Right cardiac atrium (tissue), 5 donors: ENCODE measurements at regions not wholly inside any gene's neighbourhood (a gene's known extent, or its start where the extent isn't known, plus 50 kb on each side); places are given as distances from the start of the nearest gene placed in this dataset.
"Not testable (repeated sequence)": the region's sequence is repeated elsewhere in the genome, so short reads cannot be mapped to it uniquely, and the experiment has no call there.

Source experiments
- ATAC-seq, 2 donors: fragments of 200-7000 bp; cut with Tn5 transposase; one replicate each; pipeline versions ENCODE4 v1.8.0 to v1.9.1; 2020; ENCODE audit warnings: moderate library complexity in 2 of 2, mild to moderate bottlenecking in 1 of 2
- DNase-seq, 3 donors: peaks; one replicate each; pipeline ENCODE4 v3.0.0-alpha.2; 2020
- H3K27ac ChIP-seq: one replicate; pipeline ENCODE4 v1.5.1; 2013; ENCODE audit warnings: mild to moderate bottlenecking, low read length, control low read depth, moderate library complexity
- H3K27me3 ChIP-seq: one replicate; pipeline ENCODE4 v1.6.1; 2013; ENCODE audit not compliant: control insufficient read depth, insufficient read depth
- H3K4me1 ChIP-seq: one replicate; pipeline ENCODE4 v1.6.1; 2013; ENCODE audit warnings: low read length; ENCODE audit not compliant: control insufficient read depth, insufficient read depth
- H3K4me3 ChIP-seq: one replicate; pipeline ENCODE4 v1.5.1; 2013; ENCODE audit warnings: low read length, control low read depth
- H3K9me3 ChIP-seq: one replicate; pipeline ENCODE4 v1.6.1; 2013; ENCODE audit warnings: low read length; ENCODE audit not compliant: control insufficient read depth
- WGBS: extraction: QIAGEN DNeasy Blood & Tissue Kit; methylation state at CpG from one replicate; pipeline ENCODE4 v1.1.7; 2013; 5-methylcytosine and 5-hydroxymethylcytosine counted together
- intact Hi-C, 4 donors: fragments of 100-400 bp; cut with DNase I; formaldehyde crosslinking; loops; one replicate each; pipeline versions ENCODE4 v1.11.0 to v1.14.0; 2022 to 2023
- donor health status: healthy with polysubstance abuse.
- donor health status: DM: no; HTN: yes; CAD: no.
- donor health status: DM: no; HTN: no; CAD: no.
- donor health status: DM: no; HTN: yes; CAD: no; lungs with severe emphysema.
- donor health status: DM: yes; HTN: yes; CAD: no.

- WGBS = 55% methylated on average over 3 of the region's 3 CpGs
- H3K4me1 ChIP-seq = no peaks in the 10 kb centered on the region
- no peak for DNase-seq
- H3K4me3 ChIP-seq = no peak overlapping the region
- H3K9me3 ChIP-seq = no peaks in the 10 kb centered on the region
- intact Hi-C loops = no loop called here
- no peak overlapping the region for H3K27ac ChIP-seq
- ATAC-seq = no peak
- H3K27me3 ChIP-seq = no peaks in the 10 kb centered on the region
Measured at GRCh38 chr5:53785924-53786323, 225.5 kb downstream of the NDUFS4 start.

- Histone ChIP-seq H3K27me3 (no peaks in the 10 kb centered on the region), H3K4me3 (no peak overlapping the region), H3K9me3 (no peaks in the 10 kb centered on the region), H3K27ac (no peak overlapping the region), H3K4me1 (no peaks in the 10 kb centered on the region)
- WGBS = 84% methylated on average over 2 of the region's 2 CpGs
- no peak for DNase-seq
- ATAC-seq = no peak
- intact Hi-C loops = no loop called here
Measured at GRCh38 chr5:53790026-53790425, 229.6 kb downstream of the NDUFS4 start.

GRCh38 chr5:53792338-53792737 lies 231.9 kb downstream of the NDUFS4 start:
- WGBS = 81% methylated on average over 2 of the region's 2 CpGs
- no peak overlapping the region for H3K4me3 ChIP-seq
- ATAC-seq (no peak), DNase-seq (no peak)
- no peaks in the 10 kb centered on the region for H3K9me3 ChIP-seq
- H3K27ac ChIP-seq = no peak overlapping the region
- intact Hi-C loops = no loop called here
- H3K4me1 ChIP-seq = no peaks in the 10 kb centered on the region
- H3K27me3 ChIP-seq = no peaks in the 10 kb centered on the region

- intact Hi-C loops, H3K27ac ChIP-seq, H3K4me3 ChIP-seq, ATAC-seq, H3K9me3 ChIP-seq, DNase-seq, H3K27me3 ChIP-seq, H3K4me1 ChIP-seq: not testable (repeated sequence)
- 90% methylated on average over 9 of the region's 9 CpGs for WGBS
Measured at GRCh38 chr5:53799644-53800043, 239.2 kb downstream of the NDUFS4 start.

- intact Hi-C loops, H3K9me3 ChIP-seq, H3K4me3 ChIP-seq, H3K4me1 ChIP-seq, H3K27ac ChIP-seq, ATAC-seq, DNase-seq, H3K27me3 ChIP-seq: not testable (repeated sequence)
- 85% methylated on average over 4 of the region's 4 CpGs for WGBS
Measured at GRCh38 chr5:53808392-53808791, 248.0 kb downstream of the NDUFS4 start.

- no peaks in the 10 kb centered on the region for H3K27me3 ChIP-seq
- H3K27ac ChIP-seq = no peak overlapping the region
- H3K4me1 ChIP-seq = no peaks in the 10 kb centered on the region
- ATAC-seq (no peak), DNase-seq (no peak)
- no peak overlapping the region for H3K4me3 ChIP-seq
- intact Hi-C loops = no loop called here
- no peaks in the 10 kb centered on the region for H3K9me3 ChIP-seq
- 43% methylated on average over 2 of the region's 2 CpGs for WGBS
Measured at GRCh38 chr5:53814819-53815218, 254.4 kb downstream of the NDUFS4 start.

- Histone ChIP-seq H3K27ac (no peak overlapping the region), H3K4me3 (no peak overlapping the region), H3K4me1 (no peaks in the 10 kb centered on the region), H3K27me3 (no peaks in the 10 kb centered on the region), H3K9me3 (no peaks in the 10 kb centered on the region)
- intact Hi-C loops = no loop called here
- DNase-seq (no peak), ATAC-seq (no peak)
- WGBS = 87% methylated on average over 2 of the region's 2 CpGs
Measured at GRCh38 chr5:53815471-53815870, 255.0 kb downstream of the NDUFS4 start.

- DNase-seq (no peak), ATAC-seq (no peak)
- no peaks in the 10 kb centered on the region for H3K27me3 ChIP-seq
- H3K4me1 ChIP-seq = no peaks in the 10 kb centered on the region
- H3K9me3 ChIP-seq = no peaks in the 10 kb centered on the region
- intact Hi-C loops = no loop called here
- H3K27ac ChIP-seq = no peak overlapping the region
- no peak overlapping the region for H3K4me3 ChIP-seq
Measured at GRCh38 chr5:53817183-53817582, 256.7 kb downstream of the NDUFS4 start.

GRCh38 chr5:53819482-53819881 lies 259.0 kb downstream of the NDUFS4 start:
- Histone ChIP-seq H3K4me1 (no peaks in the 10 kb centered on the region), H3K4me3 (no peak overlapping the region), H3K27ac (no peak overlapping the region), H3K9me3 (no peaks in the 10 kb centered on the region), H3K27me3 (no peaks in the 10 kb centered on the region)
- WGBS = 85% methylated on average over 8 of the region's 8 CpGs
- intact Hi-C loops = no loop called here
- ATAC-seq (no peak), DNase-seq (no peak)

- ATAC-seq (no peak), DNase-seq (no peak)
- Histone ChIP-seq H3K27ac (no peak overlapping the region), H3K4me1 (no peaks in the 10 kb centered on the region), H3K9me3 (no peaks in the 10 kb centered on the region), H3K4me3 (no peak overlapping the region), H3K27me3 (no peaks in the 10 kb centered on the region)
- whole genome bisulfite sequencing = 94% methylated on average over 2 of the region's 2 CpGs
- intact Hi-C loops = no loop called here
Measured at GRCh38 chr5:53820119-53820801, 259.8 kb downstream of the NDUFS4 start.

- ATAC-seq (no peak), DNase-seq (no peak)
- no peaks in the 10 kb centered on the region for H3K4me1 ChIP-seq
- H3K9me3 ChIP-seq = no peaks in the 10 kb centered on the region
- WGBS = 97% methylated on average over 3 of the region's 3 CpGs
- no peaks in the 10 kb centered on the region for H3K27me3 ChIP-seq
- no peak overlapping the region for H3K4me3 ChIP-seq
- intact Hi-C loops = no loop called here
- no peak overlapping the region for H3K27ac ChIP-seq
Measured at GRCh38 chr5:53820802-53821171, 260.3 kb downstream of the NDUFS4 start.

GRCh38 chr5:53825016-53825415 lies 264.6 kb downstream of the NDUFS4 start:
- DNase-seq = no peak
- no peak for ATAC-seq
- no peaks in the 10 kb centered on the region for H3K27me3 ChIP-seq
- intact Hi-C loops = no loop called here
- H3K27ac ChIP-seq = no peak overlapping the region
- H3K4me3 ChIP-seq = no peak overlapping the region
- H3K4me1 ChIP-seq = no peaks in the 10 kb centered on the region
- no peaks in the 10 kb centered on the region for H3K9me3 ChIP-seq
- WGBS = 78% methylated on average over 5 of the region's 5 CpGs
